Astrocyte of the cerebellum (primary cell): ENCODE measurements at regions not wholly inside any gene's neighbourhood (a gene's known extent, or its start where the extent isn't known, plus 50 kb on each side); places are given as distances from the start of the nearest gene placed in this dataset.

Experiments
- DNase-seq: peaks from one replicate; pipeline ENCODE4 v3.0.0-alpha.2; 2011; ENCODE audit warnings: low read depth
- H3K4me3 ChIP-seq: 2 replicates; pipeline ENCODE4 v1.5.1; 2011; ENCODE audit warnings: mild to moderate bottlenecking, low read depth, low read length, moderate library complexity
- CTCF ChIP-seq: IDR thresholded peaks from 2 replicates; pipeline ENCODE4 v1.5.1; 2012; ENCODE audit warnings: low read length, low read depth, moderate library complexity, mild to moderate bottlenecking; ENCODE audit errors: missing control alignments
- in situ Hi-C: cut with HindIII; loops from 2 replicates; pipeline ENCODE4 v1.10.0; 2017; ENCODE audit warnings: low sequenced_read_pairs

GRCh38 chr13:84843368-84843767 lies 955.9 kb downstream of the SLITRK6 start:
- in situ Hi-C loops = no loop called here
- DNase-seq = no peak
- no peak overlapping the region for H3K4me3 ChIP-seq
- TF ChIP-seq CTCF = no peak

GRCh38 chr13:84834201-84834600 lies 951.9 kb upstream of the SLITRK1 start:
- in situ Hi-C loops = loop anchor here (5.0 kb wide), 1 partner anchor 47 kb away; no protein-coding TSS in a partner anchor
- DNase-seq = no peak
- no peak for TF ChIP-seq CTCF
- no peak overlapping the region for H3K4me3 ChIP-seq

- DNase-seq = no peak
- TF ChIP-seq CTCF = no peak
- in situ Hi-C loops = loop anchor here (5.0 kb wide), 1 partner anchor 45 kb away; no protein-coding TSS in a partner anchor
- H3K4me3 ChIP-seq = no peak overlapping the region
Measured at GRCh38 chr13:84831666-84832657, 949.7 kb upstream of the SLITRK1 start.

GRCh38 chr13:84823528-84823927 lies 941.3 kb upstream of the SLITRK1 start:
- TF ChIP-seq CTCF = no peak
- no peak overlapping the region for H3K4me3 ChIP-seq
- no peak for DNase-seq
- in situ Hi-C loops = no loop called here

GRCh38 chr13:84821261-84821660 lies 939.0 kb upstream of the SLITRK1 start:
- no peak for DNase-seq
- no peak overlapping the region for H3K4me3 ChIP-seq
- in situ Hi-C loops = no loop called here
- TF ChIP-seq CTCF = no peak

GRCh38 chr13:84816567-84817105 lies 934.4 kb upstream of the SLITRK1 start:
- DNase-seq = no peak
- no peak for TF ChIP-seq CTCF
- in situ Hi-C loops = no loop called here
- no peak overlapping the region for H3K4me3 ChIP-seq
